ENCODE measurements at regions not wholly inside any gene's neighbourhood (a gene's known extent, or its start where the extent isn't known, plus 50 kb on each side); places are given as distances from the start of the nearest gene placed in this dataset.

DNA sequence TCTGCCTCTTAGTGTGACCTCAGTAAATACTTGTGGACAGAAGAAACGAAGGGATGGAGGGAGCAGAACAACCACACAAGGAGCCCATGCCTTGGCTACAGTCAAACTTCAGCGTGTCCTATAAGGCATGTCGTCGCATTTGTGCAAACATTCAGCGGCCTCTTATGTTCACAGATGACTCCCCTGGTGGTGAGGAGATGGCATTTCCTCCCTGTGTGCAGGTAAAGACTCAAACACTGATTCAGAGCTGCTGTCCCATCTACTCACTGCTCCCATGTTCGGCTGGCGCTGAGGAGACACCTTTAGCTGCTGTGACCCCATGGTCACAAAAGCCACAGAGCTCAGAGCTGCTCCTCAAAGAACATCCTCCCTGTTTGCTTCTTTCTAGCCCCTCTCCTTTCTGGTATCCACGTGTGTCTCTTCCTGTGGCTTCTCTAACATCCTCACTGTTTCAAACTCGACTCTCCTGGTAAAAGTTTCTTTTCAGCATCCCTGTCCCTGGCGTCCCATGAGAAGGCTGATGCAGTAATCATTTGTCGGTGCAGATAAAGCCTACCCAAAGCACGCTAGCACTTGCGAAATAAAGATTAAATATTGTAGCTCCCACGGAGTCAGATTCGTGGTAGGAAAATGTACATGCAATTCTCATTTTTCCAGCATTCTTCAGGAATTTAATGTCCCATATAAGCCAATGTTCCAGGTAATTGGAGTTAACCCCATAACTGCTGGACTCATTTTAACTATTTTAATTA lies 124.9 kb upstream of the NEBL start:
- DNase-seq (ENCODE audit: low spot score) = no peak

DNA sequence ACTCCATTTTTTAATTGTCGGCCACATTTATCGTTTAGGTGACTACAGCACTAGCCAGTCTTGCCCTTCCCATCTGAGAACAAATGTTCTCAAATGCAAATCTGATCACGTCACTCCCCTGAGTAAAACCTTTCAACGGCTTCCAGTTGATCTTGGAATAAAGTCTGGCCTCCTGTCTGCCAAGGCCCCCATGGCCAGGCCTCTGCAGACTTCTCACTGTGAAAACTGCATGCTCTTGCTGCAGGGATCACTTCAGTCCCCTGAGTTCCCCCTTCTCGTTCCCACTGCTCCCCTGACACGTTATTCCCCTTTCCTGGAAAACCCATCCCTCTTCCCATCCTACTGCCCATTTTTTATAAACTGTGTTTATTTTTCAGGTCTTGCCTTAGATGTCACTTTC lies 124.1 kb upstream of the NEBL start:
- no peak for DNase-seq (ENCODE audit: low spot score)

DNA sequence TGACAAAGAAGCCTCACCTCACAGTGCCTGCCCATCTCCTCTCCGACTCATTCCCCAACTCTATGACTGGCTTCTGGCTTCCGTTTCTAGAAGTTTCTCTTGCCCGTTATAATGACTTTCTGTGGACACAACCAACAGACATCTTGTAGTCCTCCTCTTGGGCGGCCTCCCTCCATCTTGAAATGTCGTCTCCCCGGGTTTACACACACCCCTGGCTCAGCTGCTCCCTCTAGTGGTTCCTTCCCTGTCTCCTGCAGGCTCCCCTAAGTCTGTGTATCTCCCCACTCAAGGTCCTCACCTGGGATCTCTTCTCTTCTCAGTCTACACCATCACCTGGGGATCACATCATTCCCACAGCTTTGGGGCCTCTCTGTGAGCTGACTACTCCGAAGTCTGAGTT lies 123.4 kb upstream of the NEBL start:
- DNase-seq (ENCODE audit: low spot score) = peak; percentile 62

DNA sequence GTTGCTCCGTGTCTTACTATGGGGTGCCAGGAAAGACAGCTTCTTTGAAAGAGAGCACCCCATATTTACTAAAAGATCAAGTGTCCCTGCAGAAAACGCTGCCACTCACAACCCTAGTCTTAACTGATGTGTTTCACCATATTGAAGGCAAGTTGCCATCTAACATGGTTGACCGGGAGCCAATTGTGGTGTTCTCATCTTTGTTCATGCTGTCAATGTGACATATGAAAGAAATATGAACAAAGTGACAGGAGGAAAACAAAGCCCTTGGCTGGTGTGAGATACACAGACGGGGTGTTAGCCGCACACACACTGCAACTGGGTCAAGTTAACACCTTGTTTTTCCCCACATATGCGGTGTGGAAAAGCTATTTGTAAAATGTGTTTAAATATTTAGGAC lies 122.3 kb upstream of the NEBL start:
- DNase-seq (ENCODE audit: low spot score) = no peak

DNA sequence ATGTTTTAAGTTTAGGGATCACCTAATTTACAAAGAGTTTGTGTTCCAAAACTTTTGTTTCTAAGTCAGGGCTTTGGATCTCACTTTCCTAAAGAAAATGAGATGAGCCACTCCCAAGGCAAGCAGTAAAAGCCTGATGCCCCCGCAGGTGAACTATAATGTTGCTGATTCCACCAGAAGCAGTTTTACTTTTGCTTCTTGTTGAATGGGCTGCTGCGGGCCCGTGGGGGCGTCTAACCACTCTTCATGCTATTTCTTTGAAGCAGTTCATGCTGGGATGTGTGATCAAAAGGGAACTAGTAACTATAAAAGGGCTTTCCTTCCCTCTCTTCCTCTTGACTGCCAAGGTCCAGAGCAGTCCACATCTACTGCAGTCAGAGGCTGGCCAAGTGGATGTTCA lies 118.7 kb upstream of the NEBL start:
- no peak for DNase-seq (ENCODE audit: low spot score)

DNA sequence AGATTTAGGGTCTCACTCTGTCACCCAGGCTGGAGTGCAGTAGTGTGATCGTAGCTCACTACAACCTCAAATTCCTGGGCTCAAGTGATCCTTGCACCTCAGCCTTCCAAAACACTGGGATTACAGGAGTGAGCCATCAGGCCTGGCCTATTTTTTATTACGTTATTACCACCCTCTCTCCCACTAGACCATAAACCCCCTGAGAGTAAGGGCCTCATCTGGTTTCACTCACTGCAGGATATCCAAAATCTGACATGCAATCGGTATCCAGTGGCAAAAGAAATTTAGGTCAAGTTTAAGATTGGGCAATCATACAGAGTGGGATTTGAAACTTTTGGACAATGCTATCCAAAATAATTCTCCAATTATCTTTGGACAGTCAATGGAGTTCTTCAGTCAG lies 117.0 kb upstream of the NEBL start:
- DNase-seq (ENCODE audit: low spot score) = no peak

DNA sequence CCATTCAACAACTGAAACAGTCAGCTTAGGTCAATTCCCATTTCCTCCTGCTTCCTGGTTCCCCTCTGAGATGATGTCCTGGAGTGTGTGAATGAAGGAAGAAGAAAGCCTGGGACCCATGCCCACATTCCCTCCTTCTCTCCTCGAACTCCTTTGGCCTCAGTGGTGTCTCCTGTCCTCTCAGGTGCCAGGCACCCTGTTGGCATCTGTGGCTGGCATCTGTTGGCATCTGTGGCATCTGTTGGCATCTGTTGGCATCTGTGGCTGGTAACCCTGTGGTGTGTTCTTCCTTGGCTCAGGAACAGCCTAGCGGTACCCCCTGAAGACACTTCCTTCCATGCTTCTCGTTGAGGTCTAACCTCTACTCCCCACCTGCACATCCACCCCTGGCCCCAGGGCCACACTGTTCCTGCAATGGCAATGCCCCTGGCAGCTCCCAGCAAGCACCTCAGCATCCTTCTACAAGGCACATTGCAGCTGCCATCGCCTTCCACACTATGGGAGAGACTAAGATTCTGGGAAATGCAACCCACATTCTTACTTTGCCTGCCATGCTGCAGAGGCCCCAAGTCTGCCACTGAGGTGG lies 114.4 kb upstream of the NEBL start:
- DNase-seq (ENCODE audit: low spot score) = no peak

DNA sequence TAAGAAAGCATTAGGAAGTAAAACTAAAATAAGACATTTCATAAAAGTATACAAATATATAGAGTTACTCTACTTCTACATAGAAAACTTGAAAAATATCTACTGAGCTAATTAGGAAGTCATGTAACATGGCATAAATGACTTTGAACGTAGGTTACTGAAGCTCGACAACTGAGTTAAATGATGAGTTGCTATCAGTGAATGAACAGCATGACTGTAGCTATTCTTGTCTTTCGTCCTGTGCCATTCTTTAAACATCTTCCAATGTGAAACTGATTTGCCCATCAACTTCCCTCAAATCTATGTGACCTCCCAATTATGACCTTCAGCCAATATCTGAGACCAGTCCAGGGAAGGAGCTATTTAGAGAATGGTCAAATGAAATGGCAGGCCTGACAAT lies 113.5 kb upstream of the NEBL start:
- no peak for DNase-seq (ENCODE audit: low spot score)

DNA sequence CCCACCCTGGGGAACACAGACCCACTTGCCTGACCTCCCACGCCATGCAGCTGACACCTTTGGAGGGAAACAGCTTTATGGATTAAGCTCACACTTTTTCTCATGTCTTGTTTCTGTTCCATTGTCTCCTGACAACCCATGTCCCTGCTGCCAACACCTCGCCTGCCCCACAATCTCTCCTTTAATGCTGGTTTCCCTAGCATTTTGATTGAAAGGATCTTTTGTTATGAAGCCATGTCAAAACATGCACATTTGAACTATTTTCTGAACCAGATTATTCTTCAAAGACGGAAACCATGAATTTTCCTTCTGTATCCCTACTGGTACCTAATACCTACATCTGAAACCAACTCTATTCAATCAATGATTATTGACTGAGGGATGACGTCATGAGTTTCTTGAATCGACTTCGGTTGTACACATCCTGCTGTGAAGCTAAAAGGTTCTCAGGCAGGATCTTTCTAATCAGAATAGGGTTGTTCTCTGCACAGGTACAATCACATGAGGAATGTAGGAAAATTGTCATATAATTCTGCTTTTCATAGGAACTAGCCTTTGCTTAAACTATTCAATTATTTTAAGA lies 106.2 kb upstream of the NEBL start:
- DNase-seq (ENCODE audit: low spot score) = no peak

DNA sequence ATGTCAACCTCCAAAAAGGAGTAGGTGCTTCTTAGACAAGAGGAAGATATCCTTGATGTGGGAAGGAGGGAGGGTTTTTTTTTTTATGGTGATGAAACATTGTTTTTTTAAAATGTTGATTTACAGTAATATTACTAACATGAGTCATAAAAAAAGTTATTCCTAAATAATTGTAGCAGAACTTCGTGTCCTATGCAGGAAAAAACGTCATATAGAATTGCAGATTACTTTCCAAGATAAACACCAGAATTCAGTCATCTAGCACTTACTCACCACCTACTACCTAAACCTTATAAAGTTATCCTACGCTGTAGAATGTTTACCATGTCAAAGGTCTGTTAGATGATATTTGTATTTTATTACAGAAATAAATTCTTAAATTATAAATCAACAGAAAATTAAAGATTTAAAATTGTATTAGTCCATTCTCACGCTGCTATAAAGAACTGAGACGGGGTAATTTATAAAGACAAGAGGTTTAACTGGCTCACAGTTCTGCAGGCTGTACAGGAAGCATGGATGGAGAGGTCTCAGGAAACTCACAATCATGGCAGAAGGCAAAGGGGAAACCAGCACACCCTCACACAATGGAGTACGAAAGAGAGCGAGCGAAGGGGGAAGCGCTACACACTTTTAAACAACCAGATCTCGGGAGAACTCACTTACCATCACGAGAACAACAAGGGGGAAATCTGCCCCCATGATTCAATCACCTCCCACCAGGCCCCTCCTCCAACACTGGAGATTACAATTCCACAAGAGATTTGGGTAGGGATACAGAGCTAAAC lies 105.2 kb upstream of the NEBL start:
- DNase-seq (ENCODE audit: low spot score) = no peak

DNA sequence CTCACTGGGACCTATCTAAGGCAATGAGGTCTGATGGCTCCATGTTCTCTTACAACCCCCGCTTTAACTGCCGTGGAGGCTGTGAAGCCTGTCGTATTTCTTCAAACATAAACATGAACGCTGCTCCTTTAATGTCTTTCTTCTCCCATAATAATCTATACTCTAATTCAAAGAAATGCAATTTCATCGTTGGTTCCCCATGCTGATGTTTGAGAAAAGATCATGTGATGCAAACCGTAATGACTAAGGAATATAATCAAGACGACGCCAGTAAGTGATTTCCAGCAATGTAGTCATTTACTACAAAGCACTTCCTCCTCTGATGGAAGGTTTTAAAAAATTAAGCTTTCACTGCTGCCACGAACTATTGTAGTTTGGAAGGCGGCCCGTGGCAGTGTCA lies 102.6 kb upstream of the NEBL start:
- DNase-seq (ENCODE audit: low spot score) = no peak

DNA sequence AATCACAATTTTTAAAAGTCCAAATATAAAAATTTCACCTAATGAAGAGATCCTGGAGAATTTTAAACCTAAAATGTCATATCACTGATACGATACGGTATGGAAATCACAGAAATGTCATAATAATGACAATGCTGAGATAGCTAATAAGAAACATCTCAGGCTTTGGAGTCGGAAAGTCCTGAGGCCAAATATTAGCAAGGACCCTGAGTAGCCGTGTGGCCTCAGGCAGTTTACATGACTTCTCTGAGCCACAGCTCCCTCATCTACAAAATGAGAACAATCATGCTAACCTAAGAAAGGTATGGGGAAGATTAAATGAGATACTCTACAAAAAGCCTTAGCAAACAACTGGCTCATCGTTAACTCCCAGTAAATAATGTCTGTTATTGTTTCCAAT lies 100.9 kb upstream of the NEBL start:
- no peak for DNase-seq (ENCODE audit: low spot score)

DNA sequence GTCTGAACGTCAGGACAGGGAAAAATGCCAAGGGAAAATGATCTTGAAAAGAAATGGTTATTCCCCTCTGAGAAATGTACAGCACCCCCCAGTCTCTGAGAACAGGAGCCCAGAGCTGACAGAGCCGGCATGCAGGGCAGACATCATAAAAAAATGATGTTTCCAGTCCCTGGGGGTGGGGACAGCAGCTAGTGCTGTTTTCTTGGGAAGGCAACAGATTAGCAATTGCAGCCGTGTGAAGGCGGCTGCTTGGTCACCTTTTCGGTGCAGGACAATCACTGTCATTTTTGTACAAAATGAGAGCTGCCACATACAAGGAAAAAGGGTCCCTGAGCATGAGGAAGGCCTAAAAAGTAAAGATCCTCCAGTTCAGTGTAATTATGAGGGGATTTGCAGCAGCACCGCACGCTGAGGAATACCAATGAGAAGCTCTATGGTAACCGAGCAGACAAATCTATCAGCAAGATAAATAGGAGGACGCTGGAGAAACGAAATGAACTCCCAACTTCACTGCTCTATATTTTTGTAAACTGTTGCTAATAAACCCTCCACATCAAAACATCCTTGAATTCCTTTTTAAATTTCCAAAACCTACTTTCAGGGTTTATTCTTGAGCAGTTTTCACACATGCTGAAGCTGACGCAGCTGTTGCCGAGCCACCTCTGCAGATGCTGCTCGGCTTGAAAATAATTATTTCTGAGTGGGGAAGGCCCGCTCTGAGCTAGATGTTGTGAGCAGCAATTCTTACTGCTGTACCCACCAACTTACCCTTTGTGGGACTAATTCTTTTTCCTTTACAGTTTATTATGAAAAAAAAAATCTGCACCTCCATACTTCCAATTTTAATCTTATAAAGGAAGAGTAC lies 98.2 kb upstream of the NEBL start:
- no peak for DNase-seq (ENCODE audit: low spot score)

DNA sequence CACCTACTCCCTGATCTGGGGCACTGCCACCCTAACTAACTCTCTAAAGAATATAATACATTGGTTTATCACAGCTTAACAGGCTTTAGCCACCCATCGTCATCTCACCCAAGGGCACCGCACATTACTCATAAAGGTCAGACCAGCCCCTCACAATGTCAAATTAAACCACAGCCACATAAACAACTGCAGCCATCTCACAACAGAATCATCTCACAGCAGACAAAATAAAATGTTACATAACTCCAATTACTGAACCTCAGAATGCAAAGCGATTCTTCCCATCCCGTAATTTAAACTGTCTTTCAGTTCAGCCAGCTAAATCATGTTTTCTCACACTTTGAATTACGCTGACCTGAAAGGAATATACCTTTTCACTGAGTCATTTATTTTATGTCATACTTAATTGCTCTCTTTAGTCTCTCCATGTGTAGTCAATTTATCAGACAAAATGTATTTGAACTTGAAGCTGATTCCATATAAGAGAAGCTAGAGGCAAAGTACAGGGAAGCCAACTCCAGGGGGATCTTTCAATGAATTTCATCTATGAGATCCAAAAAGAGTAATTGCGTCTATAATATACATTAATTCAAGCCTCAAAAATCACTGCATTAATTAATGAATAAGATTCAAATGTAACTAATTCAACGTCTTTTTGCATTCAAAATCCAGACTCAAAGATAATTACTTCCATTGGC lies 96.9 kb upstream of the NEBL start:
- DNase-seq (ENCODE audit: low spot score) = no peak

DNA sequence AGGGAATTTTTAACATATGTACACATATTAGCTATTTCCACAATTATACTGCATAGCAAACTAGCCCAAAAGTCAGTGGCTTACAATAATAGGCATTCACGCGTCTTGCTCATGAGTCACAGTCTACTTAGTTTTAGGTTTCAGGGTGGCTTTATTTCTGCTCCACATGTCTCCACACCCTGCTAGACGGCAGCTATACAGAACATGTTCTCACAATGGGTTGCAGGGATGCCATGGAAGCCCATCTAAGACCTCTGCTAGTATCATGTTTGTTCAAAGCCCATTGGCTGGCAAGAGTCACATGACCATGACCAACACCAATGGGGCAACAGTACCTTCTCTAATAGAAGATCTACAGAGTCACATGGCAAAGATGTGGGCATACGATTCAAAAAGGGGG lies 96.3 kb upstream of the NEBL start:
- no peak for DNase-seq (ENCODE audit: low spot score)

DNA sequence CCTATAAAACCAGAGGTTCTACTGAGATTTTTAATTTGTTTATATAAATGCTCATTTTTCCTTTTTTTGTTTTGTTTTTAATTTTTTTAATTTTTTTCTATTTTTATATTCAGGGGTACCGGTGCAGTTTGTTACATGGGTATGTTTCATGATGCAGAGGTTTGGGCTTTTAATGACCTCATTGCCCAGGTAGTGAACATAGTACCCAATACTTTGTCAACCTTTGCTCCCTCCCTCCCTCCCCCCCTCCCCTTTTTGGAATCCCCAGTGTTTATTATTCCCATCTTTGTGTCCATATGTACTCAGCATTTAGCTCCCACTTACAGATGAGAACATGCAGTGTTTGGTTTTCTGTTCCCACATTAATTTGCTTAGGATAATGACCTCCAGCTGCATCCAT lies 94.4 kb upstream of the NEBL start:
- no peak for DNase-seq (ENCODE audit: low spot score)

DNA sequence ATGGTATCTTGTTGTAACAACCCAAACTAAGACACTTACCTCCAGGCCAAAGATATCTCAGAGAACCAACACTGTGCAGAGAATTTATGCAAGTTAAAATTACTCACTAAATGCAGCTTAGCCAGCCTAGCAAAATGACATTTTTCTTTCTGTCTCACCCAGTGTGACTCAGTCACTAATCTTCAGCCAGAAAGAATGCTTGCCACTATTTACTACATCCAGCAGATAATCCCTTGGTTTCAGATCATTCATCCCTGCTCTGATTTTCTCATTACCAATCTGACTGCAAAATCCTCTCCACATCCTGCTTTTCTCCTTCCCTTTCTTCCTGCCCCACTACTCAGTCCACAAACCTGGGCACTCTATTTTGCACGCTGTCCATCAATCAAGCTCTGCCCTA lies 93.5 kb upstream of the NEBL start:
- DNase-seq (ENCODE audit: low spot score) = peak; percentile 43

DNA sequence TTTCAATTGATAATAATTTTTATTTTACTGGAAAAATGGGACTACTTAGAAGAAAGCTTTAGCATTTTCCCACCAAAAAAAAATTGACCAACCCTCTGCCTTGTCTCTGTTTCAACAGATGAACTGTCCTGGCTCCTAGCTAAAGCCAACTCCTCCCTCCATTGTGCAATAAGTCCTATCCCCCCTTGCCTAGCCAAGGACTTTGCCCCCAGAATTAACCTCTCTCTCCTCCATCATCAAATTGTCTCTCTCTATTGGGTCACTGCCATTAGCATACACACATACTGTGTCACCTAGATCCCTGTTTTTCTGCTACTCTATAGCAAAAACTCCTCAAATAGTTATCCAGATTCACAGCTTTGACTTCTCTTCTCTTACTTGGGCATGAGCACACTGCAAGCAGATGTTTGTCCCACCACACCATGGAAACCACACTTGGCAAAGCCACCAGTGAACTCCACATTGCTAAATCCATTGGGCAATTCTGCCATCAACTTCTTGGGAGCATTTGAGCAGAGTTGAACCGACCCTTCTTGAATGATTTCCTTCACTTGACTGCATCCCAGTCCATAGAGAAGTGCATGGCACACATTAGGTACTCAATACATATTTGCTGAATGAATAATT lies 91.4 kb upstream of the NEBL start:
- DNase-seq (ENCODE audit: low spot score) = no peak

DNA sequence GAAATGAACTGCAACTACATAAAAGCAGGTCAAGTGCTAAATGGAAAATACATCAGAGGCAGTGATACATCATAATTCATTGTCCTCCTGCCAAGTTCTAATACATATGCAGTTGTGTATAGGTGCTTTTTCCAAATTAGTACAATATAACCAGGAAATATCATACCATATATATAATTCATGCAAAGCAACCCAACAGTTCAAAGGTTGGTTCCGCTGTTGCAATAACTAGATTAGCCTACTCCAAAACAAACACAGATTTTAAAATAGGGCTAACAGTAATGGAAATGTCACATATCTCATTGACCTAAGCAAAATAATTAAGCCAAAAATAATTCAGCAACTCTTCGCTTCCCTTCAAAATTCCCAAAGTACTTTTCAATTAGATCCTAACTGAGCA lies 88.9 kb upstream of the NEBL start:
- no peak for DNase-seq (ENCODE audit: low spot score)

DNA sequence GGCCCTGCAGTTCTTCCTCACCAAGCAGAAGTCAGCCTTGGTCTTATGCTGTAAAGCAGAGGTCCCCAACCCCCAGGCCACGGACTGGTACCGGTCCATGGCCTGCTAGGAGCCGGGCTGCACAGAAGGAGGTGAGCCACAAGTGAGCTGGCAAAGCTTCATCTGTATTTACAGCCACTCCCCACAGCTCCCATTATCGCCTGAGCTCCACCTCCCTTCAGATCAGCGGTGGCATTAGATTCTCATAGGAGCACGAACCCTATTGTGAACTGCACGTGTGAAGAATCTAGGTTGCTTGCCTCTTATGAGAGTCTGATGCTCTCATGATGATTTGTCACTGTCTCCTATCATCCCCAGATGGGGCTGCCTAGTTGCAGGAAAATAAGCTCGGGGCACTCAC lies 87.6 kb upstream of the NEBL start:
- DNase-seq (ENCODE audit: low spot score) = no peak

DNA sequence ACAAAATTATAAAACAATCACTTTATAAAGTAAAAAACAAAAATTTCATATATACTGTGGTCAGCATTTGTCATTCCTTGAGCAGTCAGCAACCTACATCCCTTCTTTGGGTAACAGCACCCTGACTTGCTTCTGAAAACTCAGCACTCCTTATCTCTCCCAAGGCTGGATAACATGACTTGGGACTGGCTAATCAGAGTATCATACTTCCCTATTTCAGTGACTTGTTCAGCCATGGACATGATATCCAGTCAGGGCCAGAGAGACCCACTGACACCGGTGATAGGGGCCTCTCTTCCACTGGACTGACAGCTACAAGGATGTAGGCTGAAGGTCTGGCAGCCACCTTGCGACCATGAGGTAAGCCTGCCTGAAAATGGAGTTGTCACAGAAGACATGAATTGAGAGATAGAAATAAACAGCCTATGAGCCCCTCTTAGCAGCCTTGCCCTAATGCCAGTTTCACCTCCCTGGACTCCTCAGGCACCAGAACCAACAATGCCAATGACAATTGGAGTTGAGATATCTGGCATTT lies 84.4 kb upstream of the NEBL start:
- DNase-seq (ENCODE audit: low spot score) = no peak

Measured in RKO (cell line).